ENCODE measurements at regions not wholly inside any gene's neighbourhood (a gene's known extent, or its start where the extent isn't known, plus 50 kb on each side); places are given as distances from the start of the nearest gene placed in this dataset.

DNA sequence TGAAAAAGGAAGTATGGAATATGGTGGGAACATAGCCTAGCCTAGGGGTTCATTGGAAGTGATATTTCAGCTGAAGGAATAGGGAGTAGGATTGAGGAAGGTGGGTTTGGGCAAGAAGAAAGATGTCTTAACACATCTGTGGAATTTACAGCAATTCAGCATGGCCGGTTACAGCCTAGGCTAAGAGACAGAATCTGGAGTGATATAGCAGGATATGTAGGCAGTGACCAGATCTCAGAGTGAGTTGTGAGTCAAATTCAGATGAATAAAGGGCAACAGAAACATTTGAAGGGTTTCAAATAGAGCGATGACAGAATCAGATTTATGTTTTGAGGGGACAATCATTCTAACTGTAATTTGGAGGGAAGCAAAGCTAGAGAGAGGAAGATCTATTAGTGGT is 199.0 kb upstream of the PRPS1L1 start:
- 85 to 96% (median 87%) methylated on average over 2 of the region's 2 CpGs for WGBS, 4 donors
- Histone ChIP-seq H3K9me3 (replicated peaks in 1 of 3) (no peaks in the 10 kb centered on the region), H3K27me3 (no peaks in the 10 kb centered on the region), H3K4me3 (no peak overlapping the region), H3K36me3 (replicated peaks in 1 of 2) (no peaks in the 10 kb centered on the region), H3K4me1 (replicated peaks in 1 of 2) (peaks cover 0 to 19% of the 10 kb centered on the region in 2 donors), H3K27ac (no peak overlapping the region)
- no peak for DNase-seq
- intact Hi-C loops (cut with DNase I), result no loop called here
- TF ChIP-seq, protein P1, sequence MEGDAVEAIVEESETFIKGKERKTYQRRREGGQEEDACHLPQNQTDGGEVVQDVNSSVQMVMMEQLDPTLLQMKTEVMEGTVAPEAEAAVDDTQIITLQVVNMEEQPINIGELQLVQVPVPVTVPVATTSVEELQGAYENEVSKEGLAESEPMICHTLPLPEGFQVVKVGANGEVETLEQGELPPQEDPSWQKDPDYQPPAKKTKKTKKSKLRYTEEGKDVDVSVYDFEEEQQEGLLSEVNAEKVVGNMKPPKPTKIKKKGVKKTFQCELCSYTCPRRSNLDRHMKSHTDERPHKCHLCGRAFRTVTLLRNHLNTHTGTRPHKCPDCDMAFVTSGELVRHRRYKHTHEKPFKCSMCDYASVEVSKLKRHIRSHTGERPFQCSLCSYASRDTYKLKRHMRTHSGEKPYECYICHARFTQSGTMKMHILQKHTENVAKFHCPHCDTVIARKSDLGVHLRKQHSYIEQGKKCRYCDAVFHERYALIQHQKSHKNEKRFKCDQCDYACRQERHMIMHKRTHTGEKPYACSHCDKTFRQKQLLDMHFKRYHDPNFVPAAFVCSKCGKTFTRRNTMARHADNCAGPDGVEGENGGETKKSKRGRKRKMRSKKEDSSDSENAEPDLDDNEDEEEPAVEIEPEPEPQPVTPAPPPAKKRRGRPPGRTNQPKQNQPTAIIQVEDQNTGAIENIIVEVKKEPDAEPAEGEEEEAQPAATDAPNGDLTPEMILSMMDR (IDR thresholded peaks at IDR 0.05), result no peak
- no peak for TF ChIP-seq POLR2A (IDR thresholded peaks at IDR 0.05)

DNA sequence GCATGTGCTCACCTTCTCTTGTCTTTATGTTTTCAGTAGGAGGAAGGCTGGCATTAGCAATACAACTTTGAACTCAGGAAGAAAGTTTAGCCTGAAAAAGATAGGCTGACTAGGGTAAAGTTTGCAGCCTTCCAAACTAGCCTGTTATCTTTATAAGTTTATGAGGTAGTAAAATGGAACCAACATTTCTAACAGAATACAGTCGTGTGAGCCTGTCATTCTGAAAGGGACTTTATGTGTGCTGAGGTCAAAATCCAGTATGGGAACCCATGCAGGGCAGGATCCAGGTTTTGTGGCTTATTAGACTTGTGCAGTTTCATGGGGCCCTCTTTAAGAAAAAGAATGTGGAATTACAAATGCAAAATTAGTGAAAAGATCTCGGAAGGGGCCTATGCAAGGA is 201.0 kb upstream of the PRPS1L1 start:
- TF ChIP-seq, protein P1 (IDR thresholded peaks at IDR 0.05), result no peak
- TF ChIP-seq POLR2A (IDR thresholded peaks at IDR 0.05), result no peak
- Histone ChIP-seq H3K4me1 (replicated peaks in 1 of 2) (peaks cover 0 to 14% of the 10 kb centered on the region in 2 donors), H3K27me3 (no peaks in the 10 kb centered on the region), H3K36me3 (replicated peaks in 1 of 2) (no peaks in the 10 kb centered on the region), H3K9me3 (replicated peaks in 1 of 3) (no peaks in the 10 kb centered on the region), H3K27ac (no peak overlapping the region), H3K4me3 (no peak overlapping the region)
- 65 to 85% (median 83%) methylated on average over 2 of the region's 2 CpGs for whole genome bisulfite sequencing, 4 donors
- no peak for DNase-seq
- intact Hi-C loops (cut with DNase I), result no loop called here

DNA sequence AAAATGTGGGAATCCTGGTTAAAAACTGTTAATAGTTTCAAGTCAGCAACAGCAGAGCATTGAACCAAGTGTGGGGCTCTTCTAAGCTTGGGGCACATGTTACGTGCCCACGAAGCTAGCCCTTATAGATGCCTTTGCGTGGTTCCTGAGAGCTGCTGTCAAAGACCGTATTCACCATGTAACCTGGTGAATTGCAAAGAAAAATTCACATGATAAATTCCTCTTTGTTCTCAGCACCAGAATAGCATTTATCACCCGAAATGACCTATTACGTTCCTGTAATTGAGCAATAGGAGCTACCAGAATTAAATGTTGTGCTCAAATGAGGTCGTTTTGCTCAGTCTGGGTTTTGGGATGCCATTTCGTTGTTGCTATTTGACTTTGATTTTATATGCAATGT is 202.6 kb upstream of the PRPS1L1 start:
- peaks cover 0 to 12% of the 10 kb centered on the region in 2 donors for H3K4me1 ChIP-seq (replicated peaks in 1 of 2)
- no peak for DNase-seq
- 70 to 77% (median 75%) methylated on average over 8 of the region's 8 CpGs for WGBS, 4 donors
- no peaks in the 10 kb centered on the region for H3K9me3 ChIP-seq (replicated peaks in 1 of 3)
- no peaks in the 10 kb centered on the region for H3K27me3 ChIP-seq
- H3K27ac ChIP-seq, result no peak overlapping the region
- no peaks in the 10 kb centered on the region for H3K36me3 ChIP-seq (replicated peaks in 1 of 2)
- intact Hi-C loops (cut with DNase I), result no loop called here
- no peak for TF ChIP-seq POLR2A (IDR thresholded peaks at IDR 0.05)
- TF ChIP-seq, protein P1 (IDR thresholded peaks at IDR 0.05), result no peak
- no peak overlapping the region for H3K4me3 ChIP-seq

DNA sequence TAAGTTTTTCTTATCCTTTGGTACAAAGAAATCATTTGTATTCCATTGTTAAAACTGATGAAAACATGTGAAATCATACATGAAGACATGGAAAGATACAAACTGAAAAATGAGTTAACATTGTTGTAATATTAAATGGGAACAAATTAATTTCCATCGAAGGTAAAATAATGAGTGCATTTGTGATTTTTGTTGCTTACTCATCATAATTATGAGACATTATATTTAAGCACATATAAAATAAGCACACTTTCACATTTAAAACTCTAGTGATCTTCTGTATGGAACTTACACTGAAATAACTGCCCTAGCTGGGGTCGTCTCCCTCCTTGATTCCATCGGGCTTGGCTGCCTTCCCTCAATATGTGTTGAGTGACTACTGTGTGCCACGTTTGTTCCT is 204.2 kb upstream of the PRPS1L1 start:
- 68 to 82% (median 76%) methylated on average over 4 of the region's 4 CpGs for WGBS, 4 donors
- Histone ChIP-seq H3K4me3 (no peak overlapping the region), H3K4me1 (replicated peaks in 1 of 2) (peaks cover 0 to 4% of the 10 kb centered on the region in 2 donors), H3K9me3 (replicated peaks in 1 of 3) (no peaks in the 10 kb centered on the region), H3K36me3 (replicated peaks in 1 of 2) (no peaks in the 10 kb centered on the region), H3K27me3 (no peaks in the 10 kb centered on the region), H3K27ac (no peak overlapping the region)
- DNase-seq, result no peak
- intact Hi-C loops (cut with DNase I), result no loop called here
- TF ChIP-seq, protein P1 (IDR thresholded peaks at IDR 0.05), result no peak
- TF ChIP-seq POLR2A (IDR thresholded peaks at IDR 0.05), result no peak
